Fibroblast of lung (primary cell): ENCODE measurements at regions not wholly inside any gene's neighbourhood (a gene's known extent, or its start where the extent isn't known, plus 50 kb on each side); places are given as distances from the start of the nearest gene placed in this dataset.
"Not testable (repeated sequence)": the region's sequence is repeated elsewhere in the genome, so short reads cannot be mapped to it uniquely, and the experiment has no call there.

Experiments used
- CTCF ChIP-seq, 2 donors: IDR thresholded peaks in 1 of 2; conservative IDR thresholded peaks in 1 of 2; 1 replicate in 1 of 2; 2 replicates in 1 of 2; pipeline ENCODE4 v1.5.1; 2011 to 2012; ENCODE audit warnings: low read length in 2 of 2, control low read depth in 1 of 2, inconsistent platforms in 1 of 2, low read depth in 1 of 2, mild to moderate bottlenecking in 1 of 2
- EZH2 ChIP-seq: IDR thresholded peaks from 2 replicates; pipeline ENCODE4 v1.5.1; 2012; ENCODE audit warnings: low read length, control low read depth, mild to moderate bottlenecking; ENCODE audit errors: missing control alignments

DNA sequence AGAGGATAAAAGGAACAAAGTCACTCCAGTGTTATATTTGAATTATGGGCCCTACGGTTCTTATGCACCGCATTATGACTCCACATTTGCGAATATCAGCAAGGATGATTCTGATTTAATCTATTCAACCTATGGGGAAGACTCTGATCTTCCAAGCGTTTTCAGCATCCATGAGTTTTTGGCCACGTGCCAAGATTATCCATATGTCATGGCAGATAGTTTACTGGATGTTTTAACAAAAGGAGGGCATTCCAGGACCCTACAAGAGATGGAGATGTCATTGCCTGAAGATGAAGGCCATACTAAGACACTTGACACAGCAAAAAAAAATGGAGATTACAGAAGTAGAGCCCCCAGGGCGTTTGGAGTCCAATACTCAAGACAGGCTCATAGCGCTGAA lies 113.4 kb downstream of the IL12A start:
- TF ChIP-seq CTCF (conservative IDR thresholded peaks at IDR 0.05 in 1 of 2, IDR thresholded peaks at IDR 0.05 in 1 of 2; ENCODE audit: low read depth in 1 of 2, low read length in 2 of 2); EZH2: not testable (repeated sequence)
